GM12865 (cell line): ENCODE measurements at regions not wholly inside any gene's neighbourhood (a gene's known extent, or its start where the extent isn't known, plus 50 kb on each side); places are given as distances from the start of the nearest gene placed in this dataset.

Experiments used
- DNase-seq: peaks from one replicate; pipeline ENCODE4 v3.0.0; 2010; ENCODE audit warnings: low read depth
- H3K4me3 ChIP-seq: 2 replicates; pipeline ENCODE4 v1.5.1; 2011; ENCODE audit warnings: mild to moderate bottlenecking, low read depth, low read length, control low read depth
- CTCF ChIP-seq: IDR thresholded peaks from 2 replicates; pipeline ENCODE4 v1.5.1; 2011; ENCODE audit warnings: low read length, control low read depth, low read depth, inconsistent platforms; ENCODE audit not compliant: insufficient read depth; ENCODE audit errors: missing control alignments

- H3K4me3 ChIP-seq: no peak overlapping the region
- no peak for DNase-seq
- no peak for TF ChIP-seq CTCF
Measured at GRCh38 chr7:46421441-46422230, 500.6 kb upstream of the IGFBP3 start.

GRCh38 chr7:46414946-46415345 is 493.9 kb upstream of the IGFBP3 start:
- DNase-seq: no peak
- no peak overlapping the region for H3K4me3 ChIP-seq
- no peak for TF ChIP-seq CTCF

GRCh38 chr7:46411236-46411635 is 490.2 kb upstream of the IGFBP3 start:
- H3K4me3 ChIP-seq: no peak overlapping the region
- DNase-seq: no peak
- TF ChIP-seq CTCF: no peak

- no peak overlapping the region for H3K4me3 ChIP-seq
- TF ChIP-seq CTCF: no peak
- DNase-seq: no peak
Measured at GRCh38 chr7:46407125-46407524, 486.1 kb upstream of the IGFBP3 start.

- DNase-seq: no peak
- H3K4me3 ChIP-seq: no peak overlapping the region
- TF ChIP-seq CTCF: no peak
Measured at GRCh38 chr7:46397591-46397990, 476.5 kb upstream of the IGFBP3 start.

GRCh38 chr7:46396481-46396880 is 475.4 kb upstream of the IGFBP3 start:
- H3K4me3 ChIP-seq: no peak overlapping the region
- no peak for TF ChIP-seq CTCF
- DNase-seq: no peak

- no peak for TF ChIP-seq CTCF
- no peak for DNase-seq
- H3K4me3 ChIP-seq: no peak overlapping the region
Measured at GRCh38 chr7:46393142-46393541, 472.1 kb upstream of the IGFBP3 start.
